GM18517 (cell line): ENCODE measurements at regions not wholly inside any gene's neighbourhood (a gene's known extent, or its start where the extent isn't known, plus 50 kb on each side); places are given as distances from the start of the nearest gene placed in this dataset.
"Not testable (repeated sequence)": the region's sequence is repeated elsewhere in the genome, so short reads cannot be mapped to it uniquely, and the experiment has no call there.

Experiments
- ATAC-seq: cut with Tn5 transposase; IDR thresholded peaks from one replicate; pipeline ENCODE4 v1.9.1; 2021; ENCODE audit warnings: mild to moderate bottlenecking, moderate library complexity; ENCODE audit not compliant: unreplicated experiment

- not testable (repeated sequence) for ATAC-seq
Observed at GRCh38 chr12:9313479-9313878, 105.3 kb upstream of the PZP start.

GRCh38 chr12:9312406-9313392 lies 104.5 kb upstream of the PZP start:
- not testable (repeated sequence) for ATAC-seq

- ATAC-seq, result not testable (repeated sequence)
Observed at GRCh38 chr12:9311454-9311853, 103.3 kb upstream of the PZP start.

- not testable (repeated sequence) for ATAC-seq
Observed at GRCh38 chr12:9310645-9311044, 102.5 kb upstream of the PZP start.

- ATAC-seq, result not testable (repeated sequence)
Observed at GRCh38 chr12:9309749-9310148, 101.6 kb upstream of the PZP start.

GRCh38 chr12:9308745-9309144 lies 100.5 kb upstream of the PZP start:
- not testable (repeated sequence) for ATAC-seq

GRCh38 chr12:9308163-9308562 lies 100.0 kb upstream of the PZP start:
- not testable (repeated sequence) for ATAC-seq

- ATAC-seq, result not testable (repeated sequence)
Observed at GRCh38 chr12:9307255-9307654, 99.1 kb upstream of the PZP start.

GRCh38 chr12:9306004-9306403 lies 97.8 kb upstream of the PZP start:
- ATAC-seq, result not testable (repeated sequence)

GRCh38 chr12:9304540-9304939 lies 96.3 kb upstream of the PZP start:
- ATAC-seq, result not testable (repeated sequence)

- ATAC-seq, result not testable (repeated sequence)
Observed at GRCh38 chr12:9295872-9296271, 87.7 kb upstream of the PZP start.

GRCh38 chr12:9294072-9294620 lies 86.0 kb upstream of the PZP start:
- not testable (repeated sequence) for ATAC-seq

- ATAC-seq, result not testable (repeated sequence)
Observed at GRCh38 chr12:9293391-9293790, 85.2 kb upstream of the PZP start.

GRCh38 chr12:9289984-9290383 lies 81.8 kb upstream of the PZP start:
- ATAC-seq, result not testable (repeated sequence)

GRCh38 chr12:9284724-9285123 lies 76.5 kb upstream of the PZP start:
- ATAC-seq, result not testable (repeated sequence)

GRCh38 chr12:9284197-9284596 lies 76.0 kb upstream of the PZP start:
- ATAC-seq, result peak; percentile 45

GRCh38 chr12:9283346-9284095 lies 75.3 kb upstream of the PZP start:
- ATAC-seq, result peak; percentile 79

GRCh38 chr12:9276990-9277389 lies 68.8 kb upstream of the PZP start:
- no peak for ATAC-seq

- no peak for ATAC-seq
Observed at GRCh38 chr12:9273276-9273675, 65.1 kb upstream of the PZP start.

GRCh38 chr12:9271875-9272274 lies 63.7 kb upstream of the PZP start:
- ATAC-seq, result no peak

- ATAC-seq, result no peak
Observed at GRCh38 chr12:9264546-9264945, 56.4 kb upstream of the PZP start.
